Calu3 (cell line): ENCODE measurements at regions not wholly inside any gene's neighbourhood (a gene's known extent, or its start where the extent isn't known, plus 50 kb on each side); places are given as distances from the start of the nearest gene placed in this dataset.

Source experiments
- BruUV-seq: library from RNA; stranded (reverse); fragments of 400-500 nt; replicated peaks from 2 replicates; lab custom pipeline; 2021; lab: Mats Ljungman, UMichigan
- CTCF ChIA-PET: fragments of 300-600 bp; sonication (Branson Sonifier 250); formaldehyde crosslinking; loops from one replicate; lab custom pipeline; 2022; ENCODE audit warnings: antibody characterized with exemption; lab: Charles Lee
- DNase-seq: peaks from one replicate; pipeline ENCODE4 v3.0.0; 2022
- H3K27ac Mint-ChIP-seq: one replicate; pipeline ENCODE4 v1.8.0; 2022; ENCODE audit warnings: mixed read lengths; ENCODE audit not compliant: unreplicated experiment
- H3K27me3 Mint-ChIP-seq: one replicate; pipeline ENCODE4 v1.8.0; 2022; ENCODE audit warnings: mixed read lengths; ENCODE audit not compliant: unreplicated experiment
- H3K36me3 Mint-ChIP-seq: one replicate; pipeline ENCODE4 v1.8.0; 2022; ENCODE audit warnings: mild to moderate bottlenecking, moderate library complexity, mixed read lengths; ENCODE audit not compliant: insufficient read depth, unreplicated experiment
- H3K4me1 Mint-ChIP-seq: one replicate; pipeline ENCODE4 v1.8.0; 2022; ENCODE audit warnings: mild to moderate bottlenecking, low read depth, mixed read lengths; ENCODE audit not compliant: unreplicated experiment
- H3K4me3 Mint-ChIP-seq: one replicate; pipeline ENCODE4 v1.8.0; 2022; ENCODE audit warnings: mild to moderate bottlenecking, low read depth, moderate library complexity, mixed read lengths; ENCODE audit not compliant: unreplicated experiment
- H3K9me3 Mint-ChIP-seq: one replicate; pipeline ENCODE4 v1.8.0; 2022; ENCODE audit warnings: low read depth, mixed read lengths; ENCODE audit not compliant: unreplicated experiment
- CTCF ChIP-seq: fragments of 200-600 bp; IDR thresholded peaks from one replicate; pipeline ENCODE4 v1.8.0; 2022; ENCODE audit warnings: antibody characterized with exemption; ENCODE audit not compliant: unreplicated experiment
- intact Hi-C: fragments of 100-400 bp; cut with micrococcal nuclease; formaldehyde crosslinking; loops from one replicate; pipeline ENCODE4 v1.10.0; 2022; ENCODE audit not compliant: unreplicated experiment

DNA sequence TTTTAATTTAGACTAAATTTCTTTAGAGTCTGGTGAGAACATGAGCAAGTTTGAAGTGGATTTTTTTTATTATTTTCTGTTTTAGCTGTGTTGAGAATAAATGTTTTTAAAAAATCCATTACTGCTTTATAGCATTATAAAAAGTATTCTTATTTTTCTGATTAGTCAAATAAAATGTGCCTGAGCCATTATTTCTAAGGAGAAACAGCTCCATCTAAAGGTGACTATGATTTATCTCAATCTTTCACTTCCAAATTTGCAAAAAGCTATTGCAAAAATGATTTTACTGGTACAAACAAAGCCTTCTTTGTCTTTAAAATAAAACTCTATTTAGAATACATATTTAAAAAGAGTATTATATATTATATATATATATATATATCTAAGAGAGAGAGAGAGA is 959.2 kb downstream of the FAM133A start:
- TF ChIP-seq CTCF, result no peak
- Mint-ChIP-seq H3K27me3 (no peaks in the 10 kb centered on the region), H3K36me3 (no peaks in the 10 kb centered on the region), H3K4me1 (no peaks in the 10 kb centered on the region), H3K27ac (no peak overlapping the region), H3K9me3 (peaks cover 5% of the 10 kb centered on the region), H3K4me3 (no peak overlapping the region)
- CTCF ChIA-PET, result no interaction called here
- no TSS peak for BruUV-seq
- DNase-seq, result no peak
- intact Hi-C loops, result no loop called here

GRCh38 chrX:94635003-94635402 is 961.0 kb downstream of the FAM133A start:
- CTCF ChIA-PET, result no interaction called here
- intact Hi-C loops, result no loop called here
- BruUV-seq, result no TSS peak
- DNase-seq, result no peak
- H3K9me3 Mint-ChIP-seq, result peaks cover 5% of the 10 kb centered on the region
- no peak overlapping the region for H3K4me3 Mint-ChIP-seq
- H3K4me1 Mint-ChIP-seq, result no peaks in the 10 kb centered on the region
- H3K36me3 Mint-ChIP-seq, result no peaks in the 10 kb centered on the region
- no peaks in the 10 kb centered on the region for H3K27me3 Mint-ChIP-seq
- TF ChIP-seq CTCF, result no peak
- H3K27ac Mint-ChIP-seq, result no peak overlapping the region

- no peak overlapping the region for H3K4me3 Mint-ChIP-seq
- DNase-seq, result no peak
- H3K27me3 Mint-ChIP-seq, result no peaks in the 10 kb centered on the region
- no peaks in the 10 kb centered on the region for H3K36me3 Mint-ChIP-seq
- H3K4me1 Mint-ChIP-seq, result no peaks in the 10 kb centered on the region
- intact Hi-C loops, result no loop called here
- CTCF ChIA-PET, result no interaction called here
- no peak overlapping the region for H3K27ac Mint-ChIP-seq
- no TSS peak for BruUV-seq
- H3K9me3 Mint-ChIP-seq, result peaks cover 9% of the 10 kb centered on the region
- no peak for TF ChIP-seq CTCF
Observed at GRCh38 chrX:94645726-94646125, 971.7 kb downstream of the FAM133A start.

- BruUV-seq, result no TSS peak
- no peak for TF ChIP-seq CTCF
- no peaks in the 10 kb centered on the region for H3K27me3 Mint-ChIP-seq
Observed at GRCh38 chrX:94655180-94655579, 981.2 kb downstream of the FAM133A start.

More at GRCh38 chrX:94655180-94655579, 981.2 kb downstream of the FAM133A start:
- no peak overlapping the region for H3K4me3 Mint-ChIP-seq
- no peaks in the 10 kb centered on the region for H3K36me3 Mint-ChIP-seq
- no peaks in the 10 kb centered on the region for H3K4me1 Mint-ChIP-seq
- H3K27ac Mint-ChIP-seq, result no peak overlapping the region
- intact Hi-C loops, result no loop called here
- peaks cover 7% of the 10 kb centered on the region for H3K9me3 Mint-ChIP-seq
- no peak for DNase-seq
- CTCF ChIA-PET, result no interaction called here
